ENCODE measurements at regions not wholly inside any gene's neighbourhood (a gene's known extent, or its start where the extent isn't known, plus 50 kb on each side); places are given as distances from the start of the nearest gene placed in this dataset.

DNA sequence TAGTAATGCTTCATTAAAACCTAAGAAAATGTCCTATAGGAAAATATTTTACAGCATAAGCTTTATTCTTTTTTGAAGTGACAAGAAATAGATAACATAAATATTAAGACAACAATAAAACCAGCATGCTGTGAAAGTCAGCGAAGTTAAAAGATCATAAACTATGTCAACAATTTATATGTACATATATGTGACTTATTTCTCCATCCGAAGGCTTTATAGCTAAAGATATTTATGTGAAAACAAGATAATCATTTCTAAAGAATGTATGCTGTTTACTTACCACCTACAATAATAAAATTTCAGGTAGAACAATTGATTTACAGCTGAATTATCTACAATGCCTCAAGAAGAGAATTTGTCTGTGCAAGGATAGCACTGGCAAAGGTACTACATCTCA is 283.4 kb downstream of the CRPPA start:
- Histone ChIP-seq H3K27ac (no peak overlapping the region), H3K4me1 (no peaks in the 10 kb centered on the region), H3K4me3 (no peak overlapping the region), H3K36me3 (no peaks in the 10 kb centered on the region), H3K9me3 (no peaks in the 10 kb centered on the region), H3K27me3 (no peaks in the 10 kb centered on the region)
- TF ChIP-seq, protein P1, sequence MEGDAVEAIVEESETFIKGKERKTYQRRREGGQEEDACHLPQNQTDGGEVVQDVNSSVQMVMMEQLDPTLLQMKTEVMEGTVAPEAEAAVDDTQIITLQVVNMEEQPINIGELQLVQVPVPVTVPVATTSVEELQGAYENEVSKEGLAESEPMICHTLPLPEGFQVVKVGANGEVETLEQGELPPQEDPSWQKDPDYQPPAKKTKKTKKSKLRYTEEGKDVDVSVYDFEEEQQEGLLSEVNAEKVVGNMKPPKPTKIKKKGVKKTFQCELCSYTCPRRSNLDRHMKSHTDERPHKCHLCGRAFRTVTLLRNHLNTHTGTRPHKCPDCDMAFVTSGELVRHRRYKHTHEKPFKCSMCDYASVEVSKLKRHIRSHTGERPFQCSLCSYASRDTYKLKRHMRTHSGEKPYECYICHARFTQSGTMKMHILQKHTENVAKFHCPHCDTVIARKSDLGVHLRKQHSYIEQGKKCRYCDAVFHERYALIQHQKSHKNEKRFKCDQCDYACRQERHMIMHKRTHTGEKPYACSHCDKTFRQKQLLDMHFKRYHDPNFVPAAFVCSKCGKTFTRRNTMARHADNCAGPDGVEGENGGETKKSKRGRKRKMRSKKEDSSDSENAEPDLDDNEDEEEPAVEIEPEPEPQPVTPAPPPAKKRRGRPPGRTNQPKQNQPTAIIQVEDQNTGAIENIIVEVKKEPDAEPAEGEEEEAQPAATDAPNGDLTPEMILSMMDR (IDR thresholded peaks at IDR 0.05) = no peak
- TF ChIP-seq EP300 (IDR thresholded peaks at IDR 0.05) = no peak
- no peak for TF ChIP-seq POLR2A (IDR thresholded peaks at IDR 0.05)
- DNase-seq (ENCODE audit: low spot score in 2 of 2) = no peak
- 80 to 84% methylated on average over 2 of the region's 2 CpGs for WGBS, 2 donors

DNA sequence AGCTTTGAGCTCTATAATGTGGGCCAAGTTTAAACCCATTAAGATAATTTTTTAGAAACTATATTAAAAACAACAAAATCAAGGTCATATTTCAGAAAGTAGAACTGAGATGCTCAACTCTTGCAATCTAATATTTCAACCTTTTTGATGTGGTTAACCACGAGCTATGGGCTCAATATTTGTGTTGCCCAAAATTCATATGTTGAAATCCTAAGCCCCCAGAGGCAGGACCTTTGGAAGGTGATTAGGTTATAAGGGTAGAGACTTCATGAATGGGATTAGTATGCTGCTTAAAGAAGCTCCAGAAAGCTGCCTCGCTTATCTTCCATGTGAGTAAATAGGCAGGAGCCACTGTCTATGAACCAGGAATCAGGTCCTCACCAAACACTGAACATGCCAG is 284.4 kb downstream of the CRPPA start:
- no peak overlapping the region for H3K4me3 ChIP-seq
- H3K36me3 ChIP-seq = no peaks in the 10 kb centered on the region
- H3K27me3 ChIP-seq = no peaks in the 10 kb centered on the region
- no peak for TF ChIP-seq POLR2A (IDR thresholded peaks at IDR 0.05)
- no peaks in the 10 kb centered on the region for H3K9me3 ChIP-seq
- no peak overlapping the region for H3K27ac ChIP-seq
- DNase-seq (ENCODE audit: low spot score in 2 of 2) = no peak
- no peaks in the 10 kb centered on the region for H3K4me1 ChIP-seq
- 71 to 81% methylated on average over 2 of the region's 2 CpGs for WGBS, 2 donors

DNA sequence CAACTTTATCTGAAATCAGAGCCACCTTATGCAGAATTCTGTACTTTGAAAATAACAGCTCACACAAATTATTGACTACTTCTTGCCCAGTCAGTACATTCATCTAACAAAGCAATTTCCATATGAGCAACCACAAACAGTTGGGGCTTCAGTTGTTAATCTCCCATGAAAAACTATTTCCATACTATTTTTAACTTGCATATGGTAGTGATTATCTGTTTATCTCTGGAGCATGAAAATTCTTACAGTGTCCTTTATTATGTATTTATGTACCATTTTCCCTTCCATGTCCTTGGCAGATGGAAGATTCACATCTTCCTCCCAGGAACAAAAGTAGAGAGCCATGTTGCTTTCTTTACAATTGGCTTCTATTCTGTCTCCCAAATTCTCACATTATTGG is 285.7 kb downstream of the CRPPA start:
- TF ChIP-seq, protein P1 (IDR thresholded peaks at IDR 0.05) = no peak
- TF ChIP-seq EP300 (IDR thresholded peaks at IDR 0.05) (no peak), POLR2A (IDR thresholded peaks at IDR 0.05) (no peak)
- Histone ChIP-seq H3K36me3 (no peaks in the 10 kb centered on the region), H3K27ac (no peak overlapping the region), H3K27me3 (no peaks in the 10 kb centered on the region), H3K9me3 (no peaks in the 10 kb centered on the region), H3K4me3 (no peak overlapping the region), H3K4me1 (no peaks in the 10 kb centered on the region)
- no peak for DNase-seq (ENCODE audit: low spot score in 2 of 2)

DNA sequence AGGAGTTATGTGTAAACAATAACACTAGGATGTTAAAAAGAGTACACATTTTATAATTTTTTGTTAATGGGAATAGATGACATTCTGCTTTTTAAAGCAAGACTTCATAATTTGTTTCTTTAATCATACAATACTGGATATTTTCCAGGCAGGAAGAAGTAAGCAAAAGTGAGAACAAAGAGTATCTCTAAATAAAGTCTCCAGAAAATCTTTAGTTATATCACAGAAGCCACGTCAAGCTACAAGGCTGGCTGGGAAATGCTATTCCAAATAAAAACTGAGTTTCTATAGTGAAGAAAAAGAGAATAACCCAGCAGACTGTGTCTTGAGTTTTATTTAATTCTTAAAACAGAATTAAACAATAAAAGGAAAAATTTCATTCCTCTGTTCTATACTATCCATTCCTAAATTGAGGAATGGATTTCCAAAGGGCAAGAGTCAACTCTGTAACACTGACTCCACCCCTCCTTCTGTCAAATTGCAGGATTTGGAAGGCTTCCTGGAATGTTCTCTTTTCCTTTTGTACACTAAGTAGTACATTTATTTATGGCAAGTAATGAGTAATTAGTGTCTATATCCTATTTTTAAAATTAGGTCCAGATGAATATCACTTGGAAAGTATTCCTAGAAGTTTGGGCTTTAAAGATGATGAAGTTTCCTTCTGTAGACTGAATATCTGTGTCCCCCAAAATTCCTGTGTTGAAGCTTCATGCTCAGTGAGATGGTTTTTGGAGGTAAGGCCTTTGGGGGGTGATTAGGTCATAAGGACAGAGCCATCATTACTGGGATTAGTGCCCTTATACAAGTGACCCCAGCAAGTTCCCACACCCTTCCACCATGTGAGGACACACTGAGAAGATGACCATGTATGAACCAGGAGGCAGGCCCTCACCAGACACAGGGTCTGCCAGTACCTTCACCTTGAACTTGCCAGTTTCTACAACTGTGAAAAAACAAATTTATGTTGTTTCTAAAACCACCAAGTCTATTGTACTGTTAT is 290.9 kb downstream of the CRPPA start:
- no peaks in the 10 kb centered on the region for H3K4me1 ChIP-seq
- H3K27ac ChIP-seq = no peak overlapping the region

DNA sequence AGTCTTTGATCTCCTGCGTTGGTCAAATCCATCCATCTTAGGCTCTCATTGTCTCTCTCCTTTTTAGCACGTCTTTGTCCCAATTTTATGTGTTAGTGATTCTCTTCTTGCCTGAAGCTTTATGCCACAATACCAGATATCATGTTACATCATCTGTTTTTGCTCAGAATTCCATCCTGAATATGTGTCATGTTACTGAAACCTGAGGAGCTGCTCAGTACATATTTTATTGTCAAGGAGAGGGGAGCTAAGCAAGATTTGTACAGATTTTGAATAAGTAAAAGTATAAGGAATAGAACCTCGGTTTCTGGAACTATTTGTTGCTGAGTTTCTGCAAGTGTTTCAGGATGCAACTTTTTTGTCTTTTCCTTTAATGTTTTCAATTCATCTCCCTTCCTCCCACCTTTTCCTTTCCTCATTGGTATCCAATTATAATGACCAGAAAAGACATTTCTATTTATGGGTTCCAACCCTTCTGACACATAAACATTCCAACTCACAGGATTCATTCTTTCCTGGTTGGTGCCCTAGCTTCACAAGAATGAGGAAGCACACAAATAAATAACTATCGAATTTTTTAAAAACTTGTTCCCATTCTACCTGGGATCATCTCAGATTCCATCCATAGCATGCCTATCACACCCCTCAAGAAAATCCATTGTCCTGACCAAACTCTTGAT is 291.8 kb downstream of the CRPPA start:
- Histone ChIP-seq H3K27ac (no peak overlapping the region), H3K27me3 (no peaks in the 10 kb centered on the region), H3K9me3 (peaks cover 0 to 19% (median 0%) of the 10 kb centered on the region in 4 donors), H3K36me3 (no peaks in the 10 kb centered on the region), H3K4me3 (no peak overlapping the region), H3K4me1 (no peaks in the 10 kb centered on the region)
- TF ChIP-seq, protein P1 (IDR thresholded peaks at IDR 0.05) = no peak
- no peak for TF ChIP-seq POLR2A (IDR thresholded peaks at IDR 0.05)
- no peak for TF ChIP-seq EP300 (IDR thresholded peaks at IDR 0.05)
- WGBS, 2 donors = 59% methylated on average over 4 of the region's 4 CpGs
- DNase-seq (ENCODE audit: low spot score in 2 of 2) = no peak

More for the DNA sequence above, 290.9 kb downstream of the CRPPA start:
- peaks cover 0 to 19% (median 0%) of the 10 kb centered on the region in 4 donors for H3K9me3 ChIP-seq
- H3K4me3 ChIP-seq = no peak overlapping the region
- no peak for DNase-seq (ENCODE audit: low spot score in 2 of 2)
- H3K36me3 ChIP-seq = no peaks in the 10 kb centered on the region
- TF ChIP-seq POLR2A (IDR thresholded peaks at IDR 0.05) = no peak
- no peak for TF ChIP-seq EP300 (IDR thresholded peaks at IDR 0.05)
- TF ChIP-seq, protein P1 (IDR thresholded peaks at IDR 0.05) = no peak
- H3K27me3 ChIP-seq = no peaks in the 10 kb centered on the region
- 37 to 53% methylated on average over 1 of the region's 1 CpG for WGBS, 2 donors

Data from tibial nerve (tissue), 4 donors.